ENCODE measurements at regions not wholly inside any gene's neighbourhood (a gene's known extent, or its start where the extent isn't known, plus 50 kb on each side); places are given as distances from the start of the nearest gene placed in this dataset.

GRCh38 chr18:22509423-22509822 is 91.7 kb upstream of the CTAGE1 start:
- Mint-ChIP-seq H3K27me3 (ENCODE audit: low read depth) (no peaks in the 10 kb centered on the region; the same call in 1 of the 2 replicates), H3K9me3 (no peaks in the 10 kb centered on the region), H3K36me3 (no peaks in the 10 kb centered on the region), H3K4me3 (no peak overlapping the region), H3K4me1 (0 out of 2 replicates have a peak, but pooled peaks cover 4% of the 10 kb centered on the region), H3K27ac (no peak overlapping the region)
- TF ChIP-seq OVOL2 (CRISPR knock-in tag; IDR thresholded peaks at IDR 0.05; ENCODE audit: borderline replicate concordance) (no peak), ZBTB21 (CRISPR knock-in tag; IDR thresholded peaks at IDR 0.05; ENCODE audit: borderline replicate concordance) (no peak), ZNF121 (CRISPR knock-in tag; IDR thresholded peaks at IDR 0.05) (no peak), ZMAT4 (CRISPR knock-in tag; IDR thresholded peaks at IDR 0.05) (no peak), NR1H2 (CRISPR knock-in tag; IDR thresholded peaks at IDR 0.05) (no peak), ZNF671 (CRISPR knock-in tag; IDR thresholded peaks at IDR 0.05) (no peak), ZNF138 (CRISPR knock-in tag; conservative IDR thresholded peaks at IDR 0.05) (no peak), ZNF423 (CRISPR knock-in tag; IDR thresholded peaks at IDR 0.05) (no peak)
- CTCF ChIA-PET = no interaction called here
- POLR2A ChIA-PET = no interaction called here
- ATAC-seq = no peak
- no peak for DNase-seq (ENCODE audit: low spot score)

GRCh38 chr18:22510697-22511096 is 93.0 kb upstream of the CTAGE1 start:
- Mint-ChIP-seq H3K9me3 (peaks cover 1% of the 10 kb centered on the region; the same call in 1 of the 2 replicates), H3K27ac (no peak overlapping the region), H3K4me3 (no peak overlapping the region), H3K27me3 (ENCODE audit: low read depth) (no peaks in the 10 kb centered on the region; the same call in 1 of the 2 replicates), H3K36me3 (no peaks in the 10 kb centered on the region), H3K4me1 (0 out of 2 replicates have a peak, but pooled peaks cover 4% of the 10 kb centered on the region)
- ATAC-seq (no peak), DNase-seq (ENCODE audit: low spot score) (no peak)
- no peak for TF ChIP-seq EMX1 (CRISPR knock-in tag; IDR thresholded peaks at IDR 0.05)
- TF ChIP-seq SMAD4 (CRISPR knock-in tag; IDR thresholded peaks at IDR 0.05) = no peak
- TF ChIP-seq ZNF512 (CRISPR knock-in tag; IDR thresholded peaks at IDR 0.05; ENCODE audit: borderline replicate concordance) = no peak
- TF ChIP-seq ZNF138 (CRISPR knock-in tag; conservative IDR thresholded peaks at IDR 0.05) = no peak
- TF ChIP-seq NFATC4 (CRISPR knock-in tag; IDR thresholded peaks at IDR 0.05) = no peak
- TF ChIP-seq ZNF423 (CRISPR knock-in tag; IDR thresholded peaks at IDR 0.05) = no peak
- TF ChIP-seq NFYB (CRISPR knock-in tag; conservative IDR thresholded peaks at IDR 0.05; ENCODE audit: low read depth) = no peak
- TF ChIP-seq ZNF263 (CRISPR knock-in tag; IDR thresholded peaks at IDR 0.05; ENCODE audit: low read depth) = no peak
- TF ChIP-seq, protein P1, sequence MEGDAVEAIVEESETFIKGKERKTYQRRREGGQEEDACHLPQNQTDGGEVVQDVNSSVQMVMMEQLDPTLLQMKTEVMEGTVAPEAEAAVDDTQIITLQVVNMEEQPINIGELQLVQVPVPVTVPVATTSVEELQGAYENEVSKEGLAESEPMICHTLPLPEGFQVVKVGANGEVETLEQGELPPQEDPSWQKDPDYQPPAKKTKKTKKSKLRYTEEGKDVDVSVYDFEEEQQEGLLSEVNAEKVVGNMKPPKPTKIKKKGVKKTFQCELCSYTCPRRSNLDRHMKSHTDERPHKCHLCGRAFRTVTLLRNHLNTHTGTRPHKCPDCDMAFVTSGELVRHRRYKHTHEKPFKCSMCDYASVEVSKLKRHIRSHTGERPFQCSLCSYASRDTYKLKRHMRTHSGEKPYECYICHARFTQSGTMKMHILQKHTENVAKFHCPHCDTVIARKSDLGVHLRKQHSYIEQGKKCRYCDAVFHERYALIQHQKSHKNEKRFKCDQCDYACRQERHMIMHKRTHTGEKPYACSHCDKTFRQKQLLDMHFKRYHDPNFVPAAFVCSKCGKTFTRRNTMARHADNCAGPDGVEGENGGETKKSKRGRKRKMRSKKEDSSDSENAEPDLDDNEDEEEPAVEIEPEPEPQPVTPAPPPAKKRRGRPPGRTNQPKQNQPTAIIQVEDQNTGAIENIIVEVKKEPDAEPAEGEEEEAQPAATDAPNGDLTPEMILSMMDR (IDR thresholded peaks at IDR 0.05) = no peak
- no peak for TF ChIP-seq ZMAT4 (CRISPR knock-in tag; IDR thresholded peaks at IDR 0.05)
- no peak for TF ChIP-seq GRHL2 (CRISPR knock-in tag; IDR thresholded peaks at IDR 0.05; ENCODE audit: insufficient replicate concordance, severe bottlenecking)
- no peak for TF ChIP-seq ETV6 (CRISPR knock-in tag; IDR thresholded peaks at IDR 0.05)
- TF ChIP-seq, protein P2, sequence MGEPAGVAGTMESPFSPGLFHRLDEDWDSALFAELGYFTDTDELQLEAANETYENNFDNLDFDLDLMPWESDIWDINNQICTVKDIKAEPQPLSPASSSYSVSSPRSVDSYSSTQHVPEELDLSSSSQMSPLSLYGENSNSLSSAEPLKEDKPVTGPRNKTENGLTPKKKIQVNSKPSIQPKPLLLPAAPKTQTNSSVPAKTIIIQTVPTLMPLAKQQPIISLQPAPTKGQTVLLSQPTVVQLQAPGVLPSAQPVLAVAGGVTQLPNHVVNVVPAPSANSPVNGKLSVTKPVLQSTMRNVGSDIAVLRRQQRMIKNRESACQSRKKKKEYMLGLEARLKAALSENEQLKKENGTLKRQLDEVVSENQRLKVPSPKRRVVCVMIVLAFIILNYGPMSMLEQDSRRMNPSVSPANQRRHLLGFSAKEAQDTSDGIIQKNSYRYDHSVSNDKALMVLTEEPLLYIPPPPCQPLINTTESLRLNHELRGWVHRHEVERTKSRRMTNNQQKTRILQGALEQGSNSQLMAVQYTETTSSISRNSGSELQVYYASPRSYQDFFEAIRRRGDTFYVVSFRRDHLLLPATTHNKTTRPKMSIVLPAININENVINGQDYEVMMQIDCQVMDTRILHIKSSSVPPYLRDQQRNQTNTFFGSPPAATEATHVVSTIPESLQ (CRISPR knock-in tag; IDR thresholded peaks at IDR 0.05) = no peak
- TF ChIP-seq, protein P3, sequence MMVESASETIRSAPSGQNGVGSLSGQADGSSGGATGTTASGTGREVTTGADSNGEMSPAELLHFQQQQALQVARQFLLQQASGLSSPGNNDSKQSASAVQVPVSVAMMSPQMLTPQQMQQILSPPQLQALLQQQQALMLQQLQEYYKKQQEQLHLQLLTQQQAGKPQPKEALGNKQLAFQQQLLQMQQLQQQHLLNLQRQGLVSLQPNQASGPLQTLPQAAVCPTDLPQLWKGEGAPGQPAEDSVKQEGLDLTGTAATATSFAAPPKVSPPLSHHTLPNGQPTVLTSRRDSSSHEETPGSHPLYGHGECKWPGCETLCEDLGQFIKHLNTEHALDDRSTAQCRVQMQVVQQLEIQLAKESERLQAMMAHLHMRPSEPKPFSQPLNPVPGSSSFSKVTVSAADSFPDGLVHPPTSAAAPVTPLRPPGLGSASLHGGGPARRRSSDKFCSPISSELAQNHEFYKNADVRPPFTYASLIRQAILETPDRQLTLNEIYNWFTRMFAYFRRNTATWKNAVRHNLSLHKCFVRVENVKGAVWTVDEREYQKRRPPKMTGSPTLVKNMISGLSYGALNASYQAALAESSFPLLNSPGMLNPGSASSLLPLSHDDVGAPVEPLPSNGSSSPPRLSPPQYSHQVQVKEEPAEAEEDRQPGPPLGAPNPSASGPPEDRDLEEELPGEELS (CRISPR knock-in tag; IDR thresholded peaks at IDR 0.05) = no peak
- no peak for TF ChIP-seq FOXJ3 (CRISPR knock-in tag; IDR thresholded peaks at IDR 0.05; ENCODE audit: borderline replicate concordance)
- TF ChIP-seq CREM (CRISPR knock-in tag; IDR thresholded peaks at IDR 0.05) = no peak
- no peak for TF ChIP-seq NR1H2 (CRISPR knock-in tag; IDR thresholded peaks at IDR 0.05)
- CTCF ChIA-PET = no interaction called here
- POLR2A ChIA-PET = no interaction called here

Data from WTC11 (cell line).